Neural progenitor cell (in vitro differentiated cells): ENCODE measurements at regions not wholly inside any gene's neighbourhood (a gene's known extent, or its start where the extent isn't known, plus 50 kb on each side); places are given as distances from the start of the nearest gene placed in this dataset.

ENCODE experiments used
- CTCF ChIP-seq: fragments of 200-600 bp; sonication (generic); IDR thresholded peaks from 2 replicates; pipeline ENCODE4 v1.5.1; 2017; ENCODE audit warnings: antibody characterized with exemption, mild to moderate bottlenecking
- EZH2 ChIP-seq: fragments of 200-600 bp; sonication (generic); IDR thresholded peaks from 2 replicates; pipeline ENCODE4 v1.6.1; 2017; ENCODE audit warnings: antibody characterized with exemption, mild to moderate bottlenecking, moderate library complexity
- EZH2phosphoT487 ChIP-seq: fragments of 200-600 bp; sonication (generic); IDR thresholded peaks from 2 replicates; pipeline ENCODE4 v1.6.1; 2017; ENCODE audit warnings: antibody characterized with exemption

GRCh38 chr3:80051602-80051962 is 283.8 kb upstream of the ROBO1 start:
- no peak for TF ChIP-seq CTCF
- no peak for TF ChIP-seq EZH2
- TF ChIP-seq EZH2phosphoT487: no peak
